ENCODE measurements at regions not wholly inside any gene's neighbourhood (a gene's known extent, or its start where the extent isn't known, plus 50 kb on each side); places are given as distances from the start of the nearest gene placed in this dataset.
A peak's percentile ranks its signal among the peaks of the same experiment; 100 is the strongest.
"Not testable (repeated sequence)": the region's sequence is repeated elsewhere in the genome, so short reads cannot be mapped to it uniquely, and the experiment has no call there.

GRCh38 chr6:15001326-15001910 lies 244.5 kb upstream of the JARID2 start:
- no peak for DNase-seq
- TF ChIP-seq GATA1 (IDR thresholded peaks at IDR 0.05; ENCODE audit: low read depth, low read length): no peak
- TF ChIP-seq POLR2A (IDR thresholded peaks at IDR 0.05; ENCODE audit: low read length): no peak

GRCh38 chr6:15008269-15008668 lies 237.6 kb upstream of the JARID2 start:
- TF ChIP-seq POLR2A (IDR thresholded peaks at IDR 0.05; ENCODE audit: low read length): no peak
- no peak for TF ChIP-seq GATA1 (IDR thresholded peaks at IDR 0.05; ENCODE audit: low read depth, low read length)
- DNase-seq: peak; percentile 27 to 50

GRCh38 chr6:15014958-15015357 lies 230.9 kb upstream of the JARID2 start:
- TF ChIP-seq GATA1 (IDR thresholded peaks at IDR 0.05; ENCODE audit: low read depth, low read length) (no peak), POLR2A (IDR thresholded peaks at IDR 0.05; ENCODE audit: low read length) (no peak)

GRCh38 chr6:15016813-15017212 lies 229.1 kb upstream of the JARID2 start:
- TF ChIP-seq GATA1 (IDR thresholded peaks at IDR 0.05; ENCODE audit: low read depth, low read length) (no peak), POLR2A (IDR thresholded peaks at IDR 0.05; ENCODE audit: low read length) (no peak)

More at GRCh38 chr6:15014958-15015357, 230.9 kb upstream of the JARID2 start:
- no peak for DNase-seq

GRCh38 chr6:15017261-15017660 lies 228.6 kb upstream of the JARID2 start:
- TF ChIP-seq GATA1 (IDR thresholded peaks at IDR 0.05; ENCODE audit: low read depth, low read length) (no peak), POLR2A (IDR thresholded peaks at IDR 0.05; ENCODE audit: low read length) (peak; percentile 44)
- DNase-seq: peak; percentile 68 to 71

More at GRCh38 chr6:15016813-15017212, 229.1 kb upstream of the JARID2 start:
- DNase-seq: no peak

GRCh38 chr6:15017803-15018202 lies 228.1 kb upstream of the JARID2 start:
- TF ChIP-seq GATA1 (IDR thresholded peaks at IDR 0.05; ENCODE audit: low read depth, low read length): no peak
- TF ChIP-seq POLR2A (IDR thresholded peaks at IDR 0.05; ENCODE audit: low read length): no peak
- DNase-seq: no peak

- no peak for TF ChIP-seq POLR2A (IDR thresholded peaks at IDR 0.05; ENCODE audit: low read length)
- peak; percentile 12 to 22 for DNase-seq
Observed at GRCh38 chr6:15020119-15020770, 225.6 kb upstream of the JARID2 start.

- TF ChIP-seq GATA1 (IDR thresholded peaks at IDR 0.05; ENCODE audit: low read depth, low read length) (no peak), POLR2A (IDR thresholded peaks at IDR 0.05; ENCODE audit: low read length) (no peak)
- DNase-seq: no peak
Observed at GRCh38 chr6:15021074-15021473, 224.8 kb upstream of the JARID2 start.

- not testable (repeated sequence) for DNase-seq
Observed at GRCh38 chr6:15023018-15023417, 222.9 kb upstream of the JARID2 start.

- no peak for DNase-seq
- TF ChIP-seq GATA1 (IDR thresholded peaks at IDR 0.05; ENCODE audit: low read depth, low read length) (no peak), POLR2A (IDR thresholded peaks at IDR 0.05; ENCODE audit: low read length) (no peak)
Observed at GRCh38 chr6:15023448-15023847, 222.4 kb upstream of the JARID2 start.

GRCh38 chr6:15025446-15025845 lies 220.4 kb upstream of the JARID2 start:
- TF ChIP-seq POLR2A (IDR thresholded peaks at IDR 0.05; ENCODE audit: low read length) (no peak), GATA1 (IDR thresholded peaks at IDR 0.05; ENCODE audit: low read depth, low read length) (no peak)
- DNase-seq: no peak

- DNase-seq: no peak
- no peak for TF ChIP-seq POLR2A (IDR thresholded peaks at IDR 0.05; ENCODE audit: low read length)
- no peak for TF ChIP-seq GATA1 (IDR thresholded peaks at IDR 0.05; ENCODE audit: low read depth, low read length)
Observed at GRCh38 chr6:15026832-15027231, 219.0 kb upstream of the JARID2 start.

GRCh38 chr6:15027472-15027871 lies 218.4 kb upstream of the JARID2 start:
- no peak for TF ChIP-seq GATA1 (IDR thresholded peaks at IDR 0.05; ENCODE audit: low read depth, low read length)
- no peak for TF ChIP-seq POLR2A (IDR thresholded peaks at IDR 0.05; ENCODE audit: low read length)
- DNase-seq: no peak

- TF ChIP-seq GATA1 (IDR thresholded peaks at IDR 0.05; ENCODE audit: low read depth, low read length): no peak
- no peak for TF ChIP-seq POLR2A (IDR thresholded peaks at IDR 0.05; ENCODE audit: low read length)
- no peak for DNase-seq
Observed at GRCh38 chr6:15032015-15032414, 213.9 kb upstream of the JARID2 start.

- TF ChIP-seq POLR2A (IDR thresholded peaks at IDR 0.05; ENCODE audit: low read length): no peak
- TF ChIP-seq GATA1 (IDR thresholded peaks at IDR 0.05; ENCODE audit: low read depth, low read length): no peak
- no peak for DNase-seq
Observed at GRCh38 chr6:15033850-15034203, 212.0 kb upstream of the JARID2 start.

Measured in erythroblast (primary cell).